Transverse colon (tissue), 4 donors: ENCODE measurements at regions not wholly inside any gene's neighbourhood (a gene's known extent, or its start where the extent isn't known, plus 50 kb on each side); places are given as distances from the start of the nearest gene placed in this dataset.

Experiments
- EP300 ChIP-seq: sonication (generic); formaldehyde crosslinking; IDR thresholded peaks from one replicate; pipeline ENCODE4 v1.6.1; 2017; ENCODE audit warnings: antibody characterized with exemption, low read depth
- POLR2A ChIP-seq: fragments of 450-650 bp; IDR thresholded peaks from one replicate; pipeline ENCODE4 v1.6.1; 2016; ENCODE audit warnings: antibody characterized with exemption, mild to moderate bottlenecking, moderate library complexity
- POLR2AphosphoS5 ChIP-seq, 3 donors: sonication (generic); formaldehyde crosslinking; IDR thresholded peaks; one replicate each; pipeline ENCODE4 v1.6.1; 2016; ENCODE audit warnings: antibody characterized with exemption in 3 of 3
- TF ChIP-seq, protein P1 (sequence below), 5 experiments: fragments of 200-600 bp in 3 of 5; fragments of 450-650 bp in 2 of 5; sonication (generic) in 3 of 5; IDR thresholded peaks; 1 replicate in 2 of 5; 2 replicates in 3 of 5; pipeline ENCODE4 v1.5.1; 2016 to 2017; ENCODE audit warnings: antibody characterized with exemption in 5 of 5, inconsistent platforms in 3 of 5, mild to moderate bottlenecking in 2 of 5, moderate library complexity in 1 of 5

DNA sequence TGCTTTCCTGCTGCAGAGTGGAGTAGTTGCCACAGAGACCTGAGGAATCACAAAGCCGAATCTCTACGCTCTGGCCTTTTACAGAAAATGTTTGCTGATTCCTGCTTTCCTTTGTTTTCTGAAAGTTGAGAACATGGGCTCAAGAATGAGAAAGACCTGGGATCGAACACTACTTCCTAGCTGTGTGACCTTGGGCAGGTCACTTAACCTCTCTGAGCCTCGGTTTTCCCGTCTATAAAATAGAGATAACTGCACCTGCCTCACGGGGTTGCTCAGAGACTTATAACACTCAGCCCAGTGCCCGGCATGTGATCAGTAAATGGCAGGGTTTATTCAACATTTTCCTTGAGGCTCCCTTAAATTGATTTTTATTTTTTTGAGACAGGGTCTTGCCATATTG, 70.9 kb upstream of the ALX4 start:
- no peak for TF ChIP-seq POLR2A
- no peak for TF ChIP-seq POLR2AphosphoS5 (IDR thresholded peaks at IDR 0.05)
- TF ChIP-seq, protein P1, sequence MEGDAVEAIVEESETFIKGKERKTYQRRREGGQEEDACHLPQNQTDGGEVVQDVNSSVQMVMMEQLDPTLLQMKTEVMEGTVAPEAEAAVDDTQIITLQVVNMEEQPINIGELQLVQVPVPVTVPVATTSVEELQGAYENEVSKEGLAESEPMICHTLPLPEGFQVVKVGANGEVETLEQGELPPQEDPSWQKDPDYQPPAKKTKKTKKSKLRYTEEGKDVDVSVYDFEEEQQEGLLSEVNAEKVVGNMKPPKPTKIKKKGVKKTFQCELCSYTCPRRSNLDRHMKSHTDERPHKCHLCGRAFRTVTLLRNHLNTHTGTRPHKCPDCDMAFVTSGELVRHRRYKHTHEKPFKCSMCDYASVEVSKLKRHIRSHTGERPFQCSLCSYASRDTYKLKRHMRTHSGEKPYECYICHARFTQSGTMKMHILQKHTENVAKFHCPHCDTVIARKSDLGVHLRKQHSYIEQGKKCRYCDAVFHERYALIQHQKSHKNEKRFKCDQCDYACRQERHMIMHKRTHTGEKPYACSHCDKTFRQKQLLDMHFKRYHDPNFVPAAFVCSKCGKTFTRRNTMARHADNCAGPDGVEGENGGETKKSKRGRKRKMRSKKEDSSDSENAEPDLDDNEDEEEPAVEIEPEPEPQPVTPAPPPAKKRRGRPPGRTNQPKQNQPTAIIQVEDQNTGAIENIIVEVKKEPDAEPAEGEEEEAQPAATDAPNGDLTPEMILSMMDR (IDR thresholded peaks at IDR 0.05), result no peak
- no peak for TF ChIP-seq EP300
